Panc1 (cell line): ENCODE measurements at regions not wholly inside any gene's neighbourhood (a gene's known extent, or its start where the extent isn't known, plus 50 kb on each side); places are given as distances from the start of the nearest gene placed in this dataset.

Experiments used
- POLR2AphosphoS5 ChIP-seq: IDR thresholded peaks from 2 replicates; pipeline ENCODE4 v1.6.1; 2012; ENCODE audit warnings: mild to moderate bottlenecking, low read depth, low read length, moderate library complexity
- SIN3A ChIP-seq: IDR thresholded peaks from 2 replicates; pipeline ENCODE4 v1.6.1; 2012; ENCODE audit warnings: low read depth, mild to moderate bottlenecking, low read length, moderate library complexity, borderline replicate concordance; ENCODE audit not compliant: insufficient read depth
- TF ChIP-seq, protein P1 (sequence below): fragments of 450-650 bp; IDR thresholded peaks from 2 replicates; pipeline ENCODE4 v1.5.1; 2017; ENCODE audit warnings: mild to moderate bottlenecking
- TF ChIP-seq, protein P2 (sequence below), 2 experiments: IDR thresholded peaks; 2 replicates each; pipeline ENCODE4 v1.6.1; 2011 to 2012; ENCODE audit warnings: low read depth in 2 of 2, control low read depth in 1 of 2, low read length in 1 of 2, mild to moderate bottlenecking in 1 of 2, moderate library complexity in 1 of 2; ENCODE audit not compliant: insufficient read depth in 1 of 2

DNA sequence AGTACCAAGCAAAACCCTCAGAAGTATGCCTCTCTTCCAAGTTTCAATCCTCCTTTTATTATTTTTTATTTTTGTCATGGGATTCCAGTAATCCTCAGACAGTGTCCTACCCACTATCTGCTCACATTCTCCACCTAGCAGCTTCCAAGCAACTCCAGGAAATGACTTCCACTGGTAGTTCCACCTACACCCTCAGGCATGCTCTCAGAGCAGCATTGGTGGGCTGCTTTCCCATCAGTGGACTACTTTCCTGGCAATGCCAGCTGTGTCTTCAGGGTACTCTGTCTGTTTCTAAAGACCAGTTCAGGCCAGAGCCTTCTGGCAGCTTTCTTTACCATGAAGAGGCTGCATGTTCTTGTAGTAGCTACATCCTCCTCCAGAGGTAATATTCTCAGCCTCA, 244.0 kb downstream of the HGF start:
- TF ChIP-seq, protein P1, sequence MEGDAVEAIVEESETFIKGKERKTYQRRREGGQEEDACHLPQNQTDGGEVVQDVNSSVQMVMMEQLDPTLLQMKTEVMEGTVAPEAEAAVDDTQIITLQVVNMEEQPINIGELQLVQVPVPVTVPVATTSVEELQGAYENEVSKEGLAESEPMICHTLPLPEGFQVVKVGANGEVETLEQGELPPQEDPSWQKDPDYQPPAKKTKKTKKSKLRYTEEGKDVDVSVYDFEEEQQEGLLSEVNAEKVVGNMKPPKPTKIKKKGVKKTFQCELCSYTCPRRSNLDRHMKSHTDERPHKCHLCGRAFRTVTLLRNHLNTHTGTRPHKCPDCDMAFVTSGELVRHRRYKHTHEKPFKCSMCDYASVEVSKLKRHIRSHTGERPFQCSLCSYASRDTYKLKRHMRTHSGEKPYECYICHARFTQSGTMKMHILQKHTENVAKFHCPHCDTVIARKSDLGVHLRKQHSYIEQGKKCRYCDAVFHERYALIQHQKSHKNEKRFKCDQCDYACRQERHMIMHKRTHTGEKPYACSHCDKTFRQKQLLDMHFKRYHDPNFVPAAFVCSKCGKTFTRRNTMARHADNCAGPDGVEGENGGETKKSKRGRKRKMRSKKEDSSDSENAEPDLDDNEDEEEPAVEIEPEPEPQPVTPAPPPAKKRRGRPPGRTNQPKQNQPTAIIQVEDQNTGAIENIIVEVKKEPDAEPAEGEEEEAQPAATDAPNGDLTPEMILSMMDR: no peak
- TF ChIP-seq POLR2AphosphoS5 (no peak), SIN3A (no peak)
- TF ChIP-seq, protein P2, sequence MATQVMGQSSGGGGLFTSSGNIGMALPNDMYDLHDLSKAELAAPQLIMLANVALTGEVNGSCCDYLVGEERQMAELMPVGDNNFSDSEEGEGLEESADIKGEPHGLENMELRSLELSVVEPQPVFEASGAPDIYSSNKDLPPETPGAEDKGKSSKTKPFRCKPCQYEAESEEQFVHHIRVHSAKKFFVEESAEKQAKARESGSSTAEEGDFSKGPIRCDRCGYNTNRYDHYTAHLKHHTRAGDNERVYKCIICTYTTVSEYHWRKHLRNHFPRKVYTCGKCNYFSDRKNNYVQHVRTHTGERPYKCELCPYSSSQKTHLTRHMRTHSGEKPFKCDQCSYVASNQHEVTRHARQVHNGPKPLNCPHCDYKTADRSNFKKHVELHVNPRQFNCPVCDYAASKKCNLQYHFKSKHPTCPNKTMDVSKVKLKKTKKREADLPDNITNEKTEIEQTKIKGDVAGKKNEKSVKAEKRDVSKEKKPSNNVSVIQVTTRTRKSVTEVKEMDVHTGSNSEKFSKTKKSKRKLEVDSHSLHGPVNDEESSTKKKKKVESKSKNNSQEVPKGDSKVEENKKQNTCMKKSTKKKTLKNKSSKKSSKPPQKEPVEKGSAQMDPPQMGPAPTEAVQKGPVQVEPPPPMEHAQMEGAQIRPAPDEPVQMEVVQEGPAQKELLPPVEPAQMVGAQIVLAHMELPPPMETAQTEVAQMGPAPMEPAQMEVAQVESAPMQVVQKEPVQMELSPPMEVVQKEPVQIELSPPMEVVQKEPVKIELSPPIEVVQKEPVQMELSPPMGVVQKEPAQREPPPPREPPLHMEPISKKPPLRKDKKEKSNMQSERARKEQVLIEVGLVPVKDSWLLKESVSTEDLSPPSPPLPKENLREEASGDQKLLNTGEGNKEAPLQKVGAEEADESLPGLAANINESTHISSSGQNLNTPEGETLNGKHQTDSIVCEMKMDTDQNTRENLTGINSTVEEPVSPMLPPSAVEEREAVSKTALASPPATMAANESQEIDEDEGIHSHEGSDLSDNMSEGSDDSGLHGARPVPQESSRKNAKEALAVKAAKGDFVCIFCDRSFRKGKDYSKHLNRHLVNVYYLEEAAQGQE (IDR thresholded peaks at IDR 0.05; ENCODE audit: insufficient read depth in 1 of 2, low read depth in 2 of 2, low read length in 1 of 2): no peak
